Heart left ventricle (tissue), 13 donors: ENCODE measurements at regions not wholly inside any gene's neighbourhood (a gene's known extent, or its start where the extent isn't known, plus 50 kb on each side); places are given as distances from the start of the nearest gene placed in this dataset.

Source experiments
- CTCF ChIP-seq, 12 donors: fragments of 200-600 bp; sonication (generic) in 4 of 12; IDR thresholded peaks; one replicate each; pipeline versions ENCODE4 v1.5.0 to v1.8.0; 2018 to 2022; ENCODE audit warnings: antibody characterized with exemption in 12 of 12, mild to moderate bottlenecking in 5 of 12
- POLR2A ChIP-seq, 2 donors: fragments of 450-650 bp; IDR thresholded peaks; one replicate each; pipeline ENCODE4 v1.6.1; 2017; ENCODE audit warnings: antibody characterized with exemption in 2 of 2, mild to moderate bottlenecking in 2 of 2, moderate library complexity in 2 of 2
- donor health status: ischemic (EF 13 %, LVEDD 7.1; RV severe dilation, severe dysfunction).
- donor health status: DM: no; HTN: yes; CAD: no.
- donor health status: DM: no; HTN: no; CAD: no.
- donor health status: ischemic (EF 25% LVEDD 6.9; RV normal size, moderate dysfunction).
- donor health status: ischemic (EF 25% LVEDD 5.7; RV mildly dilated, moderate dysfunction).
- donor health status: ischemic (EF 35%, LVEDD 5.7; RV mildly dilated, moderate dysfunction).
- donor health status: nonischemic (EF 11% LVEDD 7.7; RV severe dilation, severe dysfunction).
- donor health status: DM: yes; HTN: yes; CAD: no.
- donor health status: PGD.
- donor health status: ischemic (EF 29% LVEDD 5.4; RV normal size, mild dysfunction).
- donor health status: nonischemic (EF 23%, LVEDD 6.1; RV moderate dilation, normal function).

- no peak for TF ChIP-seq CTCF (IDR thresholded peaks at IDR 0.05)
- TF ChIP-seq POLR2A (IDR thresholded peaks at IDR 0.05), result no peak
Observed at GRCh38 chr3:65004306-65004705, 316.5 kb upstream of the ADAMTS9 start.
